Esophagus squamous epithelium (tissue), 5 donors: ENCODE measurements at regions not wholly inside any gene's neighbourhood (a gene's known extent, or its start where the extent isn't known, plus 50 kb on each side); places are given as distances from the start of the nearest gene placed in this dataset.

Source experiments
- DNase-seq: peaks from one replicate; lab custom pipeline; 2025; lab: John Stamatoyannopoulos, UW
- H3K27ac ChIP-seq, 4 donors: fragments of 200-600 bp; sonication (generic); one replicate each; pipeline ENCODE4 v1.5.1; 2016 to 2019; ENCODE audit warnings: mild to moderate bottlenecking in 1 of 4
- H3K27me3 ChIP-seq, 4 donors: fragments of 200-600 bp; sonication (generic); 1 replicate in 3 of 4; 2 replicates in 1 of 4; pipeline versions ENCODE4 v1.5.1 to v1.6.0; 2017 to 2021; ENCODE audit warnings: antibody characterized with exemption in 1 of 4
- H3K36me3 ChIP-seq, 3 donors: fragments of 200-600 bp; sonication (generic); one replicate each; pipeline ENCODE4 v1.5.1; 2016 to 2019
- H3K4me1 ChIP-seq, 3 donors: fragments of 200-600 bp; sonication (generic); one replicate each; pipeline ENCODE4 v1.5.1; 2017 to 2019
- H3K4me3 ChIP-seq, 4 donors: fragments of 200-600 bp; sonication (generic); 1 replicate in 3 of 4; 2 replicates in 1 of 4; pipeline ENCODE4 v1.5.1; 2016 to 2019; ENCODE audit warnings: mild to moderate bottlenecking in 2 of 4, moderate library complexity in 1 of 4
- H3K9me3 ChIP-seq, 3 donors: fragments of 200-600 bp; sonication (generic); one replicate each; pipeline ENCODE4 v1.5.1; 2016 to 2019
- POLR2A ChIP-seq, 4 donors: fragments of 450-650 bp; IDR thresholded peaks; one replicate each; pipeline ENCODE4 v1.6.1; 2017; ENCODE audit warnings: antibody characterized with exemption in 4 of 4, mild to moderate bottlenecking in 4 of 4, moderate library complexity in 3 of 4
- WGBS, 2 donors: methylation state at CpG; one replicate each; pipeline ENCODE4 v1.1.5; 2018; 5-methylcytosine and 5-hydroxymethylcytosine counted together
- intact Hi-C: fragments of 100-400 bp; cut with DNase I; formaldehyde crosslinking; loops from one replicate; pipeline ENCODE4 v1.15.0; 2022
- TF ChIP-seq, protein P1 (sequence below), 6 experiments: fragments of 450-650 bp in 4 of 6; fragments of 200-600 bp in 2 of 6; sonication (generic) in 2 of 6; IDR thresholded peaks; one replicate each; pipeline ENCODE4 v1.5.1; 2016 to 2019; ENCODE audit warnings: antibody characterized with exemption in 6 of 6, mild to moderate bottlenecking in 4 of 6, moderate library complexity in 4 of 6
- donor health status: DM: yes; HTN: yes; CAD: no.

GRCh38 chr14:26209699-26210098, 388.1 kb downstream of the NOVA1 start:
- Histone ChIP-seq H3K36me3 (no peaks in the 10 kb centered on the region), H3K9me3 (no peaks in the 10 kb centered on the region), H3K27ac (no peak overlapping the region), H3K27me3 (peaks cover 0 to 29% (median 0%) of the 10 kb centered on the region in 4 donors), H3K4me3 (no peak overlapping the region), H3K4me1 (peaks cover 0 to 8% (median 0%) of the 10 kb centered on the region in 3 donors)
- TF ChIP-seq, protein P1, sequence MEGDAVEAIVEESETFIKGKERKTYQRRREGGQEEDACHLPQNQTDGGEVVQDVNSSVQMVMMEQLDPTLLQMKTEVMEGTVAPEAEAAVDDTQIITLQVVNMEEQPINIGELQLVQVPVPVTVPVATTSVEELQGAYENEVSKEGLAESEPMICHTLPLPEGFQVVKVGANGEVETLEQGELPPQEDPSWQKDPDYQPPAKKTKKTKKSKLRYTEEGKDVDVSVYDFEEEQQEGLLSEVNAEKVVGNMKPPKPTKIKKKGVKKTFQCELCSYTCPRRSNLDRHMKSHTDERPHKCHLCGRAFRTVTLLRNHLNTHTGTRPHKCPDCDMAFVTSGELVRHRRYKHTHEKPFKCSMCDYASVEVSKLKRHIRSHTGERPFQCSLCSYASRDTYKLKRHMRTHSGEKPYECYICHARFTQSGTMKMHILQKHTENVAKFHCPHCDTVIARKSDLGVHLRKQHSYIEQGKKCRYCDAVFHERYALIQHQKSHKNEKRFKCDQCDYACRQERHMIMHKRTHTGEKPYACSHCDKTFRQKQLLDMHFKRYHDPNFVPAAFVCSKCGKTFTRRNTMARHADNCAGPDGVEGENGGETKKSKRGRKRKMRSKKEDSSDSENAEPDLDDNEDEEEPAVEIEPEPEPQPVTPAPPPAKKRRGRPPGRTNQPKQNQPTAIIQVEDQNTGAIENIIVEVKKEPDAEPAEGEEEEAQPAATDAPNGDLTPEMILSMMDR (IDR thresholded peaks at IDR 0.05), result no peak
- no peak for TF ChIP-seq POLR2A (IDR thresholded peaks at IDR 0.05)
- no peak for DNase-seq
- intact Hi-C loops, result no loop called here
- WGBS, 2 donors, result 59 to 71% methylated on average over 1 to 2 of the region's 2 CpGs

DNA sequence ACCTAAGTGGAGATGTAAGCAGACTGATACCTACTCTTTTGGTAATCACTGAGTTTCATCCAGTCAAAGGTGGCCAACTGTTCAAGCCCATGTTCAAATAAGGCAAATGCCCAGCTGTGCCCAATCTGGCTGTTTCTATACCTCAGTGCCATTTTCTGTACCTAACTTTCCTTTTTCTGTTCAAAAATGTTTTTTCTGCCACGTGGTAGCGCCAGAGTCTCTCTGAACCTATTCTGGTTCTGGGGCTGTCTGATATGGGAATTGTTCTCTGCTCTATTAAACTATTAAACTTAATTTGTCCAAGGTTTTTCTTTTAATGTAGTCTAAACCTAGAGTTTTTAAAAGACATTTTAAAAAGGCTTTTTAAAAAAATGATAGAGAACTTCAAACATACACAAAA, 391.2 kb downstream of the NOVA1 start:
- Histone ChIP-seq H3K4me3 (no peak overlapping the region), H3K36me3 (no peaks in the 10 kb centered on the region), H3K9me3 (no peaks in the 10 kb centered on the region), H3K27ac (no peak overlapping the region), H3K27me3 (peaks cover 0 to 40% (median 0%) of the 10 kb centered on the region in 4 donors), H3K4me1 (peaks cover 0 to 10% (median 0%) of the 10 kb centered on the region in 3 donors)
- intact Hi-C loops, result no loop called here
- TF ChIP-seq, protein P1 (IDR thresholded peaks at IDR 0.05), result no peak
- no peak for TF ChIP-seq POLR2A (IDR thresholded peaks at IDR 0.05)
- no peak for DNase-seq
- WGBS, 2 donors, result 82 to 83% methylated on average over 2 of the region's 2 CpGs

DNA sequence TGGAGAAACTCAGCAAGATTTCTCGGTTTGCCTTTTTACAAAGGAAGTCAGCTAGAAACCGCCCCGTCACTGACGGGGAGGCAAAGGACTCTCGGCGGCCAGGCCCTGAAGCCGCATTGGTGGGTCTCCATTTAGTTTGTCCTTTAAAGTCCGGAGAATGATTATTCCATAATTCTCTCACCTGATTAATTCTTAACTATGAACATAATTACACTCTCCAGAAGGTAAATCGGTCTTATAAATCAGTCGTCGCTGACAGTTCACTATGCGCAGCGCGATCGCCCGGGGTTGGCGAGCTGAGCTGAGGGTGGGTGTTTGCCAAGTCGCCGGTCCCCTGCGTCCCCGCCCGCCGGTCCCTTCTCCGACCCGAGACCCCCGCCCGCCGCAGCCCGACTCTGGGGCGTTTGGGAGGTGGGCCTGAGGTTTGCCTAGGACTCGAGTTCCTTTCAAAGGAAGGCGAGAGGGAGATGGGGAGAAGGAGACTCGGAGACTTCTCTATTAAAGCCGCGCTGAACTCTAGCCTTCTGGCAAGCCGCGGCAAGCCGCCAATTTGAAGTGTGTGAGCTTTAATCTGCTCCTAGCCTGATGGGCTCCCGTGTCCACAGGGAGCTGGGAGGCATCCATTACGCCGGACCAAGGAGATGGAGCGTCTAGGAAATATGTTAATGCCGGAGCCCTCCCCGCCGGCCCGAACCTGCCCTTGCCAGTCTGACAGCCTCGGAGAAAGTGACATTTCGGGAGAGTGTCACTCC, 392.9 kb downstream of the NOVA1 start:
- Histone ChIP-seq H3K36me3 (no peaks in the 10 kb centered on the region), H3K9me3 (no peaks in the 10 kb centered on the region), H3K4me1 (peaks cover 0 to 10% (median 0%) of the 10 kb centered on the region in 3 donors), H3K4me3 (peak overlapping the region; percentile 29 to 61 (median 47)), H3K27ac (peak overlapping the region in 1 of 4 donors; percentile 1), H3K27me3 (peaks cover 0 to 40% (median 0%) of the 10 kb centered on the region in 4 donors)
- DNase-seq, result no peak
- no peak for TF ChIP-seq POLR2A (IDR thresholded peaks at IDR 0.05)
- TF ChIP-seq, protein P1 (IDR thresholded peaks at IDR 0.05), result no peak
- intact Hi-C loops, result no loop called here
- 7 to 9% methylated on average over 31 to 39 of the region's 48 CpGs for WGBS, 2 donors

- no peak for TF ChIP-seq POLR2A (IDR thresholded peaks at IDR 0.05)
- TF ChIP-seq, protein P1 (IDR thresholded peaks at IDR 0.05), result no peak
- no peaks in the 10 kb centered on the region for H3K36me3 ChIP-seq
- H3K27ac ChIP-seq, result no peak overlapping the region
- 27 to 37% methylated on average over 5 of the region's 5 CpGs for WGBS, 2 donors
- DNase-seq, result no peak
- H3K4me3 ChIP-seq, result peak overlapping the region; percentile 29 to 61 (median 47)
- no peaks in the 10 kb centered on the region for H3K9me3 ChIP-seq
- peaks cover 0 to 10% (median 0%) of the 10 kb centered on the region in 3 donors for H3K4me1 ChIP-seq
- peaks cover 0 to 40% (median 0%) of the 10 kb centered on the region in 4 donors for H3K27me3 ChIP-seq
- intact Hi-C loops, result no loop called here
Observed at GRCh38 chr14:26204366-26204727, 393.5 kb downstream of the NOVA1 start.

DNA sequence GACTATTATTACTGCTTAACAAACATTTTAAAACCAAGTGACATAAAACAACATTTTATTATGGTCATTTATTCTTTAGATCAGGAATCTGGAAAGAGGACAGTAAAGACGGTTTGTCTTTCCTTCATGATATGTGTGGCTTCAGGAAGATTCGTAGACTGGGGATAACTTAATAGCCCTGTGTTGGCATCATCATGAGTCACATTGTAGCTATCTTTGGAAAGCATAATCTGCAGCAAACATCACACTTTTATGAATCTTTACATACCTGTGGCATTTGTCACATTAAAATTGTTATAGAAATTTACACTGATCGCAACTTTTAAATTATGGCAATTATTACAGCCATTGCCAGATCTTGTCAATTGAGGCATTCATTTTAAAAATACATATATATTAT, 397.1 kb downstream of the NOVA1 start:
- no peak overlapping the region for H3K4me3 ChIP-seq
- intact Hi-C loops, result no loop called here
- no peaks in the 10 kb centered on the region for H3K9me3 ChIP-seq
- peaks cover 0 to 18% (median 0%) of the 10 kb centered on the region in 4 donors for H3K27me3 ChIP-seq
- no peak for TF ChIP-seq POLR2A (IDR thresholded peaks at IDR 0.05)
- TF ChIP-seq, protein P1 (IDR thresholded peaks at IDR 0.05), result no peak
- no peak overlapping the region for H3K27ac ChIP-seq
- H3K4me1 ChIP-seq, result peaks cover 0 to 10% (median 0%) of the 10 kb centered on the region in 3 donors
- no peak for DNase-seq
- H3K36me3 ChIP-seq, result no peaks in the 10 kb centered on the region
- 75 to 86% methylated on average over 3 of the region's 3 CpGs for WGBS, 2 donors
